22Rv1 (cell line): ENCODE measurements at regions not wholly inside any gene's neighbourhood (a gene's known extent, or its start where the extent isn't known, plus 50 kb on each side); places are given as distances from the start of the nearest gene placed in this dataset.

ENCODE experiments used
- CTCF ChIP-seq: fragments of 450-650 bp; IDR thresholded peaks from 2 replicates; pipeline ENCODE4 v1.5.1; 2017; ENCODE audit warnings: mild to moderate bottlenecking
- ZFX ChIP-seq: fragments of 450-650 bp; IDR thresholded peaks from 2 replicates; pipeline ENCODE4 v1.6.1; 2017; ENCODE audit warnings: antibody characterized with exemption, borderline replicate concordance

GRCh38 chr1:173266841-173267240 is 59.7 kb upstream of the TNFSF4 start:
- TF ChIP-seq CTCF (no peak), ZFX (no peak)
